ENCODE measurements at regions not wholly inside any gene's neighbourhood (a gene's known extent, or its start where the extent isn't known, plus 50 kb on each side); places are given as distances from the start of the nearest gene placed in this dataset.

GRCh38 chr7:77474756-77475155, 58.6 kb upstream of the GSAP start:
- Histone ChIP-seq H3K4me1 (ENCODE audit: insufficient read depth, low read length, poor library complexity, severe bottlenecking) (no peaks in the 10 kb centered on the region), H3K4me3 (ENCODE audit: low read depth, low read length, poor library complexity, severe bottlenecking) (no peak overlapping the region), H3K27ac (ENCODE audit: low read depth, low read length, poor library complexity, severe bottlenecking) (no peak overlapping the region), H3K36me3 (ENCODE audit: insufficient read depth, low read length, poor library complexity, severe bottlenecking) (no peaks in the 10 kb centered on the region), H3K9me3 (ENCODE audit: low read depth, low read length, poor library complexity, severe bottlenecking) (no peaks in the 10 kb centered on the region), H3K27me3 (replicated peaks; ENCODE audit: insufficient read depth, low read depth, low read length, poor library complexity) (no peaks in the 10 kb centered on the region)
- no peak for DNase-seq (ENCODE audit: low spot score)
- TF ChIP-seq EZH2 (IDR thresholded peaks at IDR 0.05; ENCODE audit: borderline replicate concordance, low read depth, low read length, poor library complexity, severe bottlenecking) (no peak), CTCF (conservative IDR thresholded peaks at IDR 0.05; ENCODE audit: low read depth, low read length) (no peak)
- intact Hi-C loops (cut with micrococcal nuclease; ENCODE audit: unreplicated experiment): no loop called here
- ChIA-PET POLR2A (ENCODE audit: low non-redundant PET) (interaction anchor here (0.7 kb wide), 1 partner anchor 32 kb away, joined by 7 read pairs; no protein-coding TSS in a partner anchor), CTCF (no interaction called here)
- BruUV-seq (replicated peaks): no TSS peak

- ChIA-PET POLR2A (ENCODE audit: low non-redundant PET) (interaction anchor here (0.6 kb wide), 1 partner anchor 222 kb away, joined by 4 read pairs; no protein-coding TSS in a partner anchor), CTCF (no interaction called here)
- no peak overlapping the region for H3K27ac ChIP-seq (ENCODE audit: low read depth, low read length, poor library complexity, severe bottlenecking)
- H3K4me3 ChIP-seq (ENCODE audit: low read depth, low read length, poor library complexity, severe bottlenecking): no peak overlapping the region
- H3K4me1 ChIP-seq (ENCODE audit: insufficient read depth, low read length, poor library complexity, severe bottlenecking): no peaks in the 10 kb centered on the region
- no peak for DNase-seq (ENCODE audit: low spot score)
- no peaks in the 10 kb centered on the region for H3K36me3 ChIP-seq (ENCODE audit: insufficient read depth, low read length, poor library complexity, severe bottlenecking)
- intact Hi-C loops (cut with micrococcal nuclease; ENCODE audit: unreplicated experiment): no loop called here
- no peaks in the 10 kb centered on the region for H3K9me3 ChIP-seq (ENCODE audit: low read depth, low read length, poor library complexity, severe bottlenecking)
- no peak for TF ChIP-seq CTCF (conservative IDR thresholded peaks at IDR 0.05; ENCODE audit: low read depth, low read length)
- no peak for TF ChIP-seq EZH2 (IDR thresholded peaks at IDR 0.05; ENCODE audit: borderline replicate concordance, low read depth, low read length, poor library complexity, severe bottlenecking)
- no peaks in the 10 kb centered on the region for H3K27me3 ChIP-seq (replicated peaks; ENCODE audit: insufficient read depth, low read depth, low read length, poor library complexity)
- no TSS peak for BruUV-seq (replicated peaks)
These were observed 57.3 kb upstream of the GSAP start for GRCh38 chr7:77473229-77474005.

DNA sequence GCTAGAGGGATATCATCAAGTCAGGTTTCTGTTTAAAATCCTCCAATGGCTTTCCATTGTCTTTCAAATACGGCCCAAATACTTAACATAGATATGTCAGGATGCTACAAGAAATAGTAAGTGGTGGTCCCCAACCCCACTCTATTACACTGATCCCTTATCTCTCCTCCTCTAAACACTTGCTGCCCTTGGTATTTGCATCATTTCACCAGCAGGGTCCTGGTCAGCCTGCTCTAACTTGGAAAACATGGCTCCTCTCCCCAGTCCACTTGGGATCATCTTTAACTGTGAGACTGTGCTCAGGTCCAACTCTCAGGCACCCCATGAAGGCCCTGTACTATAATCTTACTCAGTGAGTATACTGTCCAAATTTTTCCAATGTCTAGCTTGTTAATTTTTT, 53.8 kb upstream of the GSAP start:
- Histone ChIP-seq H3K27ac (ENCODE audit: low read depth, low read length, poor library complexity, severe bottlenecking) (no peak overlapping the region), H3K27me3 (replicated peaks; ENCODE audit: insufficient read depth, low read depth, low read length, poor library complexity) (no peaks in the 10 kb centered on the region), H3K4me3 (ENCODE audit: low read depth, low read length, poor library complexity, severe bottlenecking) (no peak overlapping the region), H3K9me3 (ENCODE audit: low read depth, low read length, poor library complexity, severe bottlenecking) (no peaks in the 10 kb centered on the region), H3K36me3 (ENCODE audit: insufficient read depth, low read length, poor library complexity, severe bottlenecking) (no peaks in the 10 kb centered on the region), H3K4me1 (ENCODE audit: insufficient read depth, low read length, poor library complexity, severe bottlenecking) (no peaks in the 10 kb centered on the region)
- CTCF ChIA-PET: no interaction called here
- POLR2A ChIA-PET (ENCODE audit: low non-redundant PET): no interaction called here
- no peak for DNase-seq (ENCODE audit: low spot score)
- no TSS peak for BruUV-seq (replicated peaks)
- intact Hi-C loops (cut with micrococcal nuclease; ENCODE audit: unreplicated experiment): no loop called here
- TF ChIP-seq CTCF (conservative IDR thresholded peaks at IDR 0.05; ENCODE audit: low read depth, low read length) (no peak), EZH2 (IDR thresholded peaks at IDR 0.05; ENCODE audit: borderline replicate concordance, low read depth, low read length, poor library complexity, severe bottlenecking) (no peak)

All from A673 (cell line).